Stimulated activated naive CD8-positive, alpha-beta T cell treated with anti-CD3 and anti-CD28 coated beads, Interleukin-15, amount 100 ng/mL, for 72 hours (primary cell): ENCODE measurements at regions not wholly inside any gene's neighbourhood (a gene's known extent, or its start where the extent isn't known, plus 50 kb on each side); places are given as distances from the start of the nearest gene placed in this dataset.
"Not testable (repeated sequence)": the region's sequence is repeated elsewhere in the genome, so short reads cannot be mapped to it uniquely, and the experiment has no call there.

ENCODE experiments used
- ATAC-seq: fragments of 150-1000 bp; cut with Tn5 transposase; 2 replicates; pipeline ENCODE4 v1.10.0; 2021; ENCODE audit warnings: mild to moderate bottlenecking, moderate library complexity
- DNase-seq, 2 donors: peaks; one replicate each; pipeline ENCODE4 v3.0.0; 2021 to 2022
- H3K27ac Mint-ChIP-seq, 2 donors: one replicate each; pipeline ENCODE4 v1.8.0; 2022; ENCODE audit warnings: mild to moderate bottlenecking in 2 of 2, mixed read lengths in 2 of 2, moderate library complexity in 2 of 2
- H3K27me3 Mint-ChIP-seq: one replicate; pipeline ENCODE4 v1.8.0; 2022; ENCODE audit warnings: mixed read lengths
- H3K4me1 Mint-ChIP-seq: one replicate; pipeline ENCODE4 v1.8.0; 2022; ENCODE audit warnings: mild to moderate bottlenecking, mixed read lengths
- H3K4me3 Mint-ChIP-seq, 2 donors: one replicate each; pipeline ENCODE4 v1.8.0; 2022; ENCODE audit warnings: mild to moderate bottlenecking in 2 of 2, mixed read lengths in 2 of 2, moderate library complexity in 1 of 2
- H3K9me3 Mint-ChIP-seq, 2 donors: one replicate each; pipeline ENCODE4 v1.8.0; 2022; ENCODE audit warnings: mixed read lengths in 2 of 2

DNA sequence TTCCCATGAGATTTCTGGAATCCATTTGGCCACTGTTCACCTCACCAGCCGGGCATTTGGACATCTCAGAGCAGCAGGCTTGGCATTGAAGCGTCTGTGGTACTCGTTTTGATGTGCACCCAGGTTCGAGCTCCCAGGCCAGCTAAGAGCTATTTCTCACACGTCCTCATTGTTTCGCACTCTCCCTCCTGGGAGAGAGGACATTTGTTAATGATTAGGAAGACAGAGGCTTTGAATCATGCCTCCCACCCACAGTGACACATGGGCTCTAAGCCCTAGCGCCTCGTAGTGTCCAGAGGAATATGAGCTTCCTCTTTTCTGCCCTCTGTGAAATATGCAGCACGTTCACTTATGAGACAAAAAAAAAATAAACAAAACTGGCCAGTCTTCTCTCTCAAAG is 361.8 kb downstream of the RND3 start:
- Mint-ChIP-seq H3K27me3 (no peaks in the 10 kb centered on the region), H3K27ac (no peak overlapping the region), H3K9me3 (peaks cover 8 to 12% of the 10 kb centered on the region in 2 donors), H3K4me1 (no peaks in the 10 kb centered on the region), H3K4me3 (no peak overlapping the region)
- ATAC-seq: no peak
- DNase-seq: no peak

DNA sequence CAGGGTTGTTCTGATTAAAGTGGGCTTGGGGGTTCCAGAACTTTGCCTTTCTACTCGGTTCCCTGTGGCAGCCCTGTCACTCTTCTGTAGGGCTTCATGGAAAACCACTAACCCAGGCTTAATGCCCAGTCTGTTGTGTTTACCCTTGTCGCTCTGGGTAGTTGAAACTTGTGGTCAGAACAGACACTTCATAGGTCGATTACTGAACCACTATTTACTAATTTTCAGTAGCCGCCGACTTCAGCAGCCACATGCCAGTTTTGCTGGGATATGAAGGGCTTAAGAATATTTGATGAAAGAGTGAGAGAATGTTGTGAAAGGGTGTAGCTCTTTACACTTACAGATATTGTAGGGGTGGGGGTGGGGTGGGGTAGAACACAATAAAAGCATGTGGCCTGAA is 362.3 kb downstream of the RND3 start:
- Mint-ChIP-seq H3K27ac (no peak overlapping the region), H3K27me3 (no peaks in the 10 kb centered on the region), H3K9me3 (peaks cover 8 to 12% of the 10 kb centered on the region in 2 donors), H3K4me1 (no peaks in the 10 kb centered on the region), H3K4me3 (no peak overlapping the region)
- DNase-seq: no peak
- no peak for ATAC-seq

DNA sequence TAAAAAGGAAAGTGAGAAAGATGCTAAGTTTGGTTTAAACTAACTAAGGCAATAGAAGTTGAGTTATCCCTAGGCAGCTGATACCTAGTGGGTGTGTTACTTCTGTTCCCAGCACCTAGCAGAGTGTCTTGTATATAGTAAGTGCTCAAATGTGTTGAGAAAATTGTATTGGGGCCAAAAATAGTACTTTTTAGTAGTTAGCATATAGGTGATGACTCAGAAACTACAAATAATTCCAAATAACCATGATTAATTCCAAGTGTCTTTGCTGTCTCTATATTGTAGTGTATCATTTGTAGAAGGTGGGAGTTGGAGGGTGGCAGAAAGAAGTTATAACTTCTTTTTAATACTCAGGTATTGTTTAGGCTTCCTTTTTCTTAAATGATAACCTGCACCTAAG is 362.7 kb downstream of the RND3 start:
- Mint-ChIP-seq H3K27ac (no peak overlapping the region), H3K27me3 (no peaks in the 10 kb centered on the region), H3K4me3 (no peak overlapping the region), H3K4me1 (no peaks in the 10 kb centered on the region), H3K9me3 (peaks cover 8 to 12% of the 10 kb centered on the region in 2 donors)
- ATAC-seq: no peak
- DNase-seq: no peak

DNA sequence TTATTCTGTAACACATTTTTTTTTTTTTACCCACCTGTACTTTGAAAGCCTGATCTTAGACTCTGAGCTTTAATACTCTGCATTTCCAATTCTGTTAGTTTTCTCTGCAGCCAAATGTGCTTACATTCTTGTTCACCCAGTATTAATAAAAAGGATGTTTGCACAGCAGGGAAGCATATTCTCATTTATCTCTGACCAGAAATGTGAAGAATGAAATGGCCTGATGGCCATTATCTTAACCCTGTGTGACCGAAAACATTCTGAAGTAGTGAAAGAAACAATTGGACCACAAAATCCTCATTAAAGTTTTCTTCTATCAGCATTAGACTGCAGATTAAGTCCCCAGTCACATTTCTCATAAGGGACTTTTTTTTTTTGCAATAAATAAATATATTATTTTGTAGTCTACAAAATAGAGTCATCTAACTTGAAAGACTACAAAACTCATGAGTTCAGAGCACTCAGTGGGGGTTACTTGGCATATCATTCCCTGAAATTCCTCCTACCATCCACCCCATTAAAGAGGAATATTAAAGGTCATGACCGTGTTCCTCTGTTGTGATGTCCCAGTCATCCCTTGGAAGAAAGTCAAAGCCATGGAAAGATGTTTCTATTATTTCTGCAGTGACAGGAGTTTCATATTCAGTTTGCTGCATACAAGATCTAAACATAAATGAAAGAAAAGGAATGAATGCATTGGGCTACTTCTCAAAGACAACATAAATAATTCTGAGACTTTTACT is 364.4 kb downstream of the RND3 start:
- Mint-ChIP-seq H3K27me3 (no peaks in the 10 kb centered on the region), H3K4me3 (no peak overlapping the region), H3K9me3 (peaks cover 0 to 3% of the 10 kb centered on the region in 2 donors), H3K4me1 (no peaks in the 10 kb centered on the region), H3K27ac (no peak overlapping the region)
- ATAC-seq: no peak
- DNase-seq: no peak

DNA sequence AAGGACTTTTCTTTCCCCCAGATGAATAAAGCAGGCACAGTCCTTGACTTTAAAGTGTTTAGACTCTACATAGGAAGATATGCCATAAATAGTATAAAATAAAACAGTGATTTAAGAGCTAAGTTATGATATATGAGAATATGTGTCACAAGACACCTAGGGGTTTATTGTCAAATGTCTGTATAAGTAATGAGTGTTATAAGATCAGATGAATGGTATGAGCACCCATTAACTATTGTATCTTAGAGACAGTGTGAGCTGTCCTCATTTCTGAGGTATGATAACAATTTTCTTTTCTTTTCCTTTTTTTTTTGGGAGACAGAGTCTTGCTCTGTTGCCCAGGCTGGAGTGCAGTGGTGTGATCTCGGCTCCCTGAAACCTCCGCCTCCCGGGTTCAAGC is 365.3 kb downstream of the RND3 start:
- Mint-ChIP-seq H3K4me3 (no peak overlapping the region), H3K9me3 (no peaks in the 10 kb centered on the region), H3K27me3 (no peaks in the 10 kb centered on the region), H3K27ac (no peak overlapping the region), H3K4me1 (no peaks in the 10 kb centered on the region)
- DNase-seq (no peak), ATAC-seq (no peak)

DNA sequence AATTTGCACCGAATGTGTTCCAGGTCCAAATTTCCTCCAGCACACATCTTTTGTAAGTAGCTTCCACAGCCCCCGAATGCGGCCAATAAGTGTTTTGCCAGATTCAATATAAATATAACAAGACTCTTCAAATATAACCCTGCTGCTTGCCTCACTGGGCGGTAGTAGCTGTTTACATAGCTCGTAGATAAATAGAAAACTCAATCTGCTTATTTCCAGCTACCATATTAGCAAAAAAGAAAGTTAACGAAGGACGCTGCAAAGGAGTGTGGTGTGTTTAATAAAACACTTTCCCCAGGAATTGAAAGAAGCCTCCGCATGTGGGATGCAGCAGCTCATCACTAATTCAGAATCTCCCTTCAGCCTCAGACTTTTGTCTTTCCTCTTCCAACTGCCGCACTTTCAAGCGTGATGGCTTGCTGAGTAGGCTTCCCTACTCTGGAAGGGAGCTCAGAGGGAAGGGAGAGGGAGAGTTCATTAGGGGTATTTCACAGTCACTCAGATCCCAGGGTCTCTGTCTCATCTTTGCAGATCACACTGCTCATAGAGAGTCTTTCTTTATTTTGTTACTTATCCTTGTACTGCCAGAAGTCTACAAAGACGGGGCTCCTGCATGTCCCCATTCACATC is 367.0 kb downstream of the RND3 start:
- no peaks in the 10 kb centered on the region for H3K9me3 Mint-ChIP-seq
- no peak for ATAC-seq
- H3K4me1 Mint-ChIP-seq: no peaks in the 10 kb centered on the region
- no peak for DNase-seq
- no peak overlapping the region for H3K4me3 Mint-ChIP-seq
- H3K27me3 Mint-ChIP-seq: no peaks in the 10 kb centered on the region
- H3K27ac Mint-ChIP-seq: no peak overlapping the region

DNA sequence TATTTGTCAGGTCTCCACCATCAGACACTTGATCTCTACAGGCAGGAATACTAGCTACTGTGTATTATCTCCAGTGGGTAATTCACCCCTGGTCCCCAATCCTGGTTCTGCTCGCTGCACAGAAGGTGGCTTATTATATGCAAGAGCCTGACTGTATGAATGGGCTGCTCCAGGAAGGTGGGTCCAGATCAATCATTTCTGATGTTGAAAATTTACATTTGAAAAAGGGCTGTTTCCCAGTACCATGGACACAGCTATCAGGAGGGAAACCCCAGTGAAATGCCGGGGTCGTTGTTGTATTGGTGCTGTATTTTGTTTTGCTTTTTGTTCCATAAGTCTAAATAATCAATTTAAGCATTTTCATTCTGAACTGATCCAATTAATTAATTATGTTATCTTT is 367.6 kb downstream of the RND3 start:
- no peak for DNase-seq
- Mint-ChIP-seq H3K4me1 (no peaks in the 10 kb centered on the region), H3K9me3 (no peaks in the 10 kb centered on the region), H3K4me3 (no peak overlapping the region), H3K27me3 (no peaks in the 10 kb centered on the region), H3K27ac (no peak overlapping the region)
- ATAC-seq: no peak

DNA sequence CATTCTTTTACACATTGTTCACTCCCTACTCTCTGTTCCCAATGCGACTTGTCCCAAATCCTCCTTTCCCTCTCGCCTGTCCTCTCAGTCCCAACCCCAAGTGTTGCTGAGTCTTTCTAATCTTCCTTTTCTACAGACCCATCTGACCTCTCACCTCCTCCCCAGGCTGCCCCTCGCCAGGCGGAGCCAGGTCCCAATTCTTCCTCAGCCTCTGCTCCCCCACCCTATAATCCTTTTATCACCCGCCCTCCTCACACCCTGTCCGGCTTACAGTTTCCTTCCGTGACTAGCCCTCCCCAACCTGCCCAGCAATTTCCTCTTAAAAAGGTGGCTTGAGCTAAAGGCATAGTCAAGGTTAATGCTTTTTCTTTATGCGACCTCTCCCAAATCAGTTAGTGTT is 373.4 kb downstream of the RND3 start:
- H3K9me3 Mint-ChIP-seq, H3K4me1 Mint-ChIP-seq, H3K27ac Mint-ChIP-seq, H3K4me3 Mint-ChIP-seq, ATAC-seq, DNase-seq, H3K27me3 Mint-ChIP-seq: not testable (repeated sequence)

DNA sequence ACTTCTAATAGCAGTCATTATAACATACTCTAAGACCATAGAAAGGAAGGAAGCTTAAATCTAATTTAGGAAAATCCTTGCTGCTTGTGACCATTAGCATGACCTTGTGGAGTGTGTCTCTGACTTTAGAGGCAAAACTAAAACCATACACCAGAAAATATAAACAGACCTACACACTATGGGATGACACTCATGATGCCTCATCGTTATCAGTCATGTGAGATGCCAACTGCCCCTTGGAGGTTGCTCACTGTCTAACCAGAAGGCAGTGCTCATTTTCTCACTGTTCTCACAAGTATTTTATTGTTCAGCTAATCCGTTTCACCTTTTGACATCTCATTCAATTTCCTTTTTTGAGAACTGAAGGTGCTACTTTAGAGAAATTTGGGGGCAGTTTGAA is 376.9 kb downstream of the RND3 start:
- H3K4me3 Mint-ChIP-seq: no peak overlapping the region
- H3K4me1 Mint-ChIP-seq: no peaks in the 10 kb centered on the region
- DNase-seq: no peak
- H3K27me3 Mint-ChIP-seq: no peaks in the 10 kb centered on the region
- no peak overlapping the region for H3K27ac Mint-ChIP-seq
- peaks cover 6 to 9% of the 10 kb centered on the region in 2 donors for H3K9me3 Mint-ChIP-seq
- no peak for ATAC-seq

DNA sequence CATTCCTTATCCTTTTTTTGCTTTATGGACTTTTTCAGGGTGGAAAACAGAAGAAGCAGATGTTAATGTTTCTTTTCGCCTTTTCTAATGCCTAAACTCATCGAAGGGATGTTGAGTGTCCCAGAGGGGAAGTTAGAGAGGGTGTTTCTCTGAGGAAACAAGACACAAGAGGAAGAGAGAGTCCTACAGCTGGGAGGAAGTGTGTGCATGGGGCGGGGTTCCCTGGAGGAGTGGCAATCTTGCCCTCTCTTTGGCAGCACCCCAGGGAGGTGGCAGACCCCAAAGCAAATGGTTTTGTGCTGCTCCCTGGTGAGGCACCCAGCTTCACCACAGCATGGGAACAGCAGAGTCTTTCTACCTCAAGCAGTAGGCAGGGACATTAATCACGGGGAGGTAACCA is 377.6 kb downstream of the RND3 start:
- no peak overlapping the region for H3K27ac Mint-ChIP-seq
- no peaks in the 10 kb centered on the region for H3K4me1 Mint-ChIP-seq

DNA sequence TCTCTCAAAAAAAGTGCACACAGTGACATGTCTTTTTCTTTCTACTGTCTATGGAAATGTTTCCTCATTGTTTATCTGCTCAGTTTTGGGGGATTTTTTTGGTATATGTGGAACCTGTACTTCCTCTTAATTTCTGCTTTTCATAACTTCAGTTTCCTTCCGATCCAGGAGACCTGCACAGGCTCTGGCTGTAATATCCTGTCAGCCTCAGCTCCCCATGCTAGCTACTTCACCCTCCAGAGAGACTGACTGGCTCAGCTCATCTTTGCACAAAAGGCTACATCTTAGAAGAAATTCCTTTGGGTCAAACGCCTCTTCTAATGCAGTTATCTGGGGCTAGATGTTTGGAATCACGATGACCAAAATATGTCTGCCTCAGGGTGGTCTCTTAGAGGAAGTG is 378.4 kb downstream of the RND3 start:
- Mint-ChIP-seq H3K9me3 (peaks cover 6 to 9% of the 10 kb centered on the region in 2 donors), H3K27me3 (no peaks in the 10 kb centered on the region), H3K27ac (no peak overlapping the region), H3K4me1 (no peaks in the 10 kb centered on the region), H3K4me3 (no peak overlapping the region)
- ATAC-seq (no peak), DNase-seq (no peak)

More for the DNA sequence above, 377.6 kb downstream of the RND3 start:
- no peak for DNase-seq
- Mint-ChIP-seq H3K27me3 (no peaks in the 10 kb centered on the region), H3K9me3 (peaks cover 6 to 9% of the 10 kb centered on the region in 2 donors), H3K4me3 (no peak overlapping the region)
- no peak for ATAC-seq

DNA sequence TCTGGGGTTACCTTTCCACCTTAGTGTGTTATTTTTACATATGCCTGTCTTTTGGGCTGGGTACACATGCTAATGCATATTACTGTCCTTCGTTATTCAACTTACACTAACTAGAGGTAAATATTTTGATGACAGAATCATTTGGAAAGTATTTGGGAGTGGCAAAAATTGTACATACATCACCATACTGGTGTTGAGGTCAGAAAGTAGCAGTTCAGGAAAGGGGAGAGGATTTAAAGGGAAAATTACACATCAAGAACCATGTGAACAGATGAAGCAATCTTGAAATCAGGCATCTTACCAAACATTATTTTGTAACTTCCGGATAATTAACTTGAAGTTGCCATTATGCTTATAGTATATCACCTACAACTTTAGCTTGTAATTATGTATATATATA is 379.7 kb downstream of the RND3 start:
- DNase-seq (no peak), ATAC-seq (no peak)
- H3K4me3 Mint-ChIP-seq: no peak overlapping the region
- H3K9me3 Mint-ChIP-seq: peaks cover 6 to 9% of the 10 kb centered on the region in 2 donors
- H3K27ac Mint-ChIP-seq: no peak overlapping the region
- H3K4me1 Mint-ChIP-seq: no peaks in the 10 kb centered on the region
- no peaks in the 10 kb centered on the region for H3K27me3 Mint-ChIP-seq

DNA sequence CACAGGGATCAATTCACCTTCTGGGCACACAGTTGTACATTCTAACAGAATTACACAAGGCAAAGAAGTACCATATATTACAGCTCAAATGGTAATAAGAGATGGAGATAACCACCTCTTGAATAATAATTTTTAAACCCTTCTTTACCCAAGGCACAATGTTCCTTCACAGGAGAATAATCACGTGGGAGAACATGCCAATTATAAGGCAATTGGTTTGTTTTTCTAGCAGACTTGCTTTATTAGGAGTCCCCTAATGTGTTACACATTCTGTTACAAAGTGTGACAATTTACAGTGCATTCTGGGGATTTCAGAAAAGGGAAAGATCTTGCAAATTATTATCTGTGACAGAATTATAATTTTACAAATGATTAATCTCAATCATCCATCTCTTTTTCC is 380.3 kb downstream of the RND3 start:
- DNase-seq: no peak
- Mint-ChIP-seq H3K9me3 (peaks cover 6 to 9% of the 10 kb centered on the region in 2 donors), H3K4me3 (no peak overlapping the region), H3K4me1 (no peaks in the 10 kb centered on the region), H3K27ac (no peak overlapping the region), H3K27me3 (no peaks in the 10 kb centered on the region)
- ATAC-seq: no peak

DNA sequence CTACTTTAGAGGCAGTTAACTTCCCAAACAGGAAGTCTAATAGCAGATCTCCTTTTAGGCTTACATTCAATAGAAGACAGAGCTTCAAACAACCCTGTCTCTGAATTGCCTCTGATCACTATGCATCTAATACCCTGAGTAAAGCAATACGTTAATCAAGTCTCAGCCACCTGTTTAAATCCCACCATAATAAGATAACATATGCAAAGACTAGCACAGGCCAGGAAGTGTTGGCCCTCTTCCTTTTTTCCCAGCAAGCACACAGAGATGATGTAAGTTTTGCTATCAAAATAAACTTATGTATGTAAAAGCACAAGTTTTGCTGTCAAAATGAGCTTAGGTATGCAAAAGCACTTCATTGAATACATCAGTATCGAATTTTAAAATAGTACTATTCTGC is 385.5 kb downstream of the RND3 start:
- Mint-ChIP-seq H3K27me3 (no peaks in the 10 kb centered on the region), H3K9me3 (no peaks in the 10 kb centered on the region), H3K27ac (no peak overlapping the region), H3K4me3 (no peak overlapping the region), H3K4me1 (no peaks in the 10 kb centered on the region)
- DNase-seq (no peak), ATAC-seq (no peak)

DNA sequence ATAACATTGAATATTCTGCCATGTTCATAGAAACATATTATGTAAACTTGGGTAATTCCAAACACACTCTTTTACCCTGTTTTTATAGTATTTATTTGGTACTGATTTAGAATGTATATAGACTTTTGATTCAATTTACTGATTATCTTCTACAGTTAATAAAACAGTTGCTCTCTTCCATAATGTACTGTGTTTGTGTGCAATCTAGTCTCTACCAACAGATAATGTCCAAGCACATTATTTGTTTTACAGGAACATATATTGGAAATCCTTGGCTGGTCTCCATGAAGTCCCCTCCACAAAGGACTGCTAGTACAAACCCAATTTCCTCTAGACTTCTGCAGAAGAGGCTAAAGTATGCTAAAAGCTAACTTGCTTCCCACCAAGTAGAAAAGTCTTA is 386.6 kb downstream of the RND3 start:
- no peaks in the 10 kb centered on the region for H3K27me3 Mint-ChIP-seq
- ATAC-seq: no peak
- H3K4me1 Mint-ChIP-seq: no peaks in the 10 kb centered on the region

DNA sequence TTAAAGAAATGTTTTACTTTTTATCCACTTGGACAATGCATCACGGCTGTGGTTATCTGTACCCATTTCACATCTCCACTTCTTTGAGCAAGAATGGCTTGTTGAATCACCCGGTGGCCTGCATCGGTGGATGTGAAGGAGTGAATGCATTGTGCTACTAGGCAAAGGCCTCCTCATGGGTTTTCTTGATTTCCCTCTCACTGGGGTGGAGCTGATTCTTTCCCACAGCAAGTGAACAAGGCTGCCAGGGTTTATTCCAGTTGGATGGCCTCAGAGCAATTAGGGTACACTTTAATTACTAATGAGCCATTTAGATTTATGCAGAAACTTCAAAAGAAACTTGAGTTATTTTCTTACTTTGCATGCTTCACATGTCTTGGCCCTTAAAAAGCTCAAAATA is 387.1 kb downstream of the RND3 start:
- Mint-ChIP-seq H3K9me3 (no peaks in the 10 kb centered on the region), H3K4me3 (no peak overlapping the region), H3K27me3 (no peaks in the 10 kb centered on the region), H3K4me1 (no peaks in the 10 kb centered on the region), H3K27ac (no peak overlapping the region)
- no peak for DNase-seq
- no peak for ATAC-seq

More for the DNA sequence above, 386.6 kb downstream of the RND3 start:
- DNase-seq: no peak
- H3K27ac Mint-ChIP-seq: no peak overlapping the region
- H3K9me3 Mint-ChIP-seq: no peaks in the 10 kb centered on the region
- H3K4me3 Mint-ChIP-seq: no peak overlapping the region

DNA sequence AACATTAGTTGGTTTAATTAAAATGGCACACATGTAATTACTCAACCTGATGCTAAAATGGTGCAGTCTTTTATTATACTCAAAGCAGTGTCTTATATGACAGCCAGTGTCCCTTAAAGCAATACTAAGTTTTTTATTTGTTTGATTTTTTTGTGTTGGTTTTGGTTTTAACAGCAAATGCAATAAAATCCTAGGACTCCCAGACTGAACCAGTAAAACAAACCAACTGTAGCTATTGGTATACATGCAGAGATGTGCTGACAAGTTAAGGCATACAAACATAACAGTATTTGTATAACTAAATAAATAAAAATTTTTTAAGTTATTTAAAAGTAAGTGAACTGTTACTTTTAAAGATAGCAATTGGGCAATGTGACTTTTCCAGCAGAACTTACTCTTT is 387.7 kb downstream of the RND3 start:
- DNase-seq: no peak
- H3K4me3 Mint-ChIP-seq: no peak overlapping the region
- no peaks in the 10 kb centered on the region for H3K27me3 Mint-ChIP-seq
- no peaks in the 10 kb centered on the region for H3K4me1 Mint-ChIP-seq
- no peak for ATAC-seq
- H3K9me3 Mint-ChIP-seq: no peaks in the 10 kb centered on the region
- H3K27ac Mint-ChIP-seq: no peak overlapping the region
